ENCODE measurements at regions not wholly inside any gene's neighbourhood (a gene's known extent, or its start where the extent isn't known, plus 50 kb on each side); places are given as distances from the start of the nearest gene placed in this dataset.

DNA sequence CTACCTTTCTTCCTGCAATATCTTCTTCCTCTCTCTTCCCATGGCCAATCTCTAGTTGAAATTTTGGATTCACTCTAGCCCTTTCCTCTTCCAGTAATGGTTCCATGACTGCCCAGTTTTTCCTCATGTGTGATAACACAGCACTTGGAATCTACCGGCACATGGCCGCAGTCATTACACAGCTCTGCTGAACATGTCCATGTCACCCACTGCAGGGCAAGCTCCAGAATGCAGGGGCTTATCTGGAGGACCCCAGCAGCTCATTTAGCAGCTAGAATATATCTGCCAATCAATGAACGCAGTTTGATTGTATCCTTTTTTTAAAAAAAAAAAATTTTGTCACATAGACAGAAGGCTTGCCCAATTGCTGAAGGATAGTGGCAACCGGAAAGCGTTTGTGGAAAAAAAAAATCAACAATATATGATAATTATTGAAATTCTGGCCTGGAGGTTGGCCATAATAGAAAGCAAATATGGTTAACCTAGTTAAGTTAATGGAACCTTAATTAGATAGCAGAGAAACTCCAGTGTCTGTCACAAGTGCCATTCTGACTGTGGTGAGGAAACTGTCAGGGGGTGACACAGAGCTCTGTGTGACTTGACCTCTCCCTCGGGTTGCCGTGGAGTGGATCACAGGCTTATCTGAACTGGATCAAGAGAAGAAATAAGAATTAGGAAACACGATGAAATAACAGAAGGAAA lies 426.7 kb downstream of the LIG4 start:
- TF ChIP-seq, protein P1, sequence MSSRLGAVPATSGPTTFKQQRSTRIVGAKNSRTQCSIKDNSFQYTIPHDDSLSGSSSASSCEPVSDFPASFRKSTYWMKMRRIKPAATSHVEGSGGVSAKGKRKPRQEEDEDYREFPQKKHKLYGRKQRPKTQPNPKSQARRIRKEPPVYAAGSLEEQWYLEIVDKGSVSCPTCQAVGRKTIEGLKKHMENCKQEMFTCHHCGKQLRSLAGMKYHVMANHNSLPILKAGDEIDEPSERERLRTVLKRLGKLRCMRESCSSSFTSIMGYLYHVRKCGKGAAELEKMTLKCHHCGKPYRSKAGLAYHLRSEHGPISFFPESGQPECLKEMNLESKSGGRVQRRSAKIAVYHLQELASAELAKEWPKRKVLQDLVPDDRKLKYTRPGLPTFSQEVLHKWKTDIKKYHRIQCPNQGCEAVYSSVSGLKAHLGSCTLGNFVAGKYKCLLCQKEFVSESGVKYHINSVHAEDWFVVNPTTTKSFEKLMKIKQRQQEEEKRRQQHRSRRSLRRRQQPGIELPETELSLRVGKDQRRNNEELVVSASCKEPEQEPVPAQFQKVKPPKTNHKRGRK (CRISPR knock-in tag; IDR thresholded peaks at IDR 0.05; ENCODE audit: borderline replicate concordance), result no peak
- TF ChIP-seq, protein P2, sequence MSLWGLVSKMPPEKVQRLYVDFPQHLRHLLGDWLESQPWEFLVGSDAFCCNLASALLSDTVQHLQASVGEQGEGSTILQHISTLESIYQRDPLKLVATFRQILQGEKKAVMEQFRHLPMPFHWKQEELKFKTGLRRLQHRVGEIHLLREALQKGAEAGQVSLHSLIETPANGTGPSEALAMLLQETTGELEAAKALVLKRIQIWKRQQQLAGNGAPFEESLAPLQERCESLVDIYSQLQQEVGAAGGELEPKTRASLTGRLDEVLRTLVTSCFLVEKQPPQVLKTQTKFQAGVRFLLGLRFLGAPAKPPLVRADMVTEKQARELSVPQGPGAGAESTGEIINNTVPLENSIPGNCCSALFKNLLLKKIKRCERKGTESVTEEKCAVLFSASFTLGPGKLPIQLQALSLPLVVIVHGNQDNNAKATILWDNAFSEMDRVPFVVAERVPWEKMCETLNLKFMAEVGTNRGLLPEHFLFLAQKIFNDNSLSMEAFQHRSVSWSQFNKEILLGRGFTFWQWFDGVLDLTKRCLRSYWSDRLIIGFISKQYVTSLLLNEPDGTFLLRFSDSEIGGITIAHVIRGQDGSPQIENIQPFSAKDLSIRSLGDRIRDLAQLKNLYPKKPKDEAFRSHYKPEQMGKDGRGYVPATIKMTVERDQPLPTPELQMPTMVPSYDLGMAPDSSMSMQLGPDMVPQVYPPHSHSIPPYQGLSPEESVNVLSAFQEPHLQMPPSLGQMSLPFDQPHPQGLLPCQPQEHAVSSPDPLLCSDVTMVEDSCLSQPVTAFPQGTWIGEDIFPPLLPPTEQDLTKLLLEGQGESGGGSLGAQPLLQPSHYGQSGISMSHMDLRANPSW (CRISPR knock-in tag; conservative IDR thresholded peaks at IDR 0.05; ENCODE audit: low read depth), result no peak
- TF ChIP-seq, protein P3, sequence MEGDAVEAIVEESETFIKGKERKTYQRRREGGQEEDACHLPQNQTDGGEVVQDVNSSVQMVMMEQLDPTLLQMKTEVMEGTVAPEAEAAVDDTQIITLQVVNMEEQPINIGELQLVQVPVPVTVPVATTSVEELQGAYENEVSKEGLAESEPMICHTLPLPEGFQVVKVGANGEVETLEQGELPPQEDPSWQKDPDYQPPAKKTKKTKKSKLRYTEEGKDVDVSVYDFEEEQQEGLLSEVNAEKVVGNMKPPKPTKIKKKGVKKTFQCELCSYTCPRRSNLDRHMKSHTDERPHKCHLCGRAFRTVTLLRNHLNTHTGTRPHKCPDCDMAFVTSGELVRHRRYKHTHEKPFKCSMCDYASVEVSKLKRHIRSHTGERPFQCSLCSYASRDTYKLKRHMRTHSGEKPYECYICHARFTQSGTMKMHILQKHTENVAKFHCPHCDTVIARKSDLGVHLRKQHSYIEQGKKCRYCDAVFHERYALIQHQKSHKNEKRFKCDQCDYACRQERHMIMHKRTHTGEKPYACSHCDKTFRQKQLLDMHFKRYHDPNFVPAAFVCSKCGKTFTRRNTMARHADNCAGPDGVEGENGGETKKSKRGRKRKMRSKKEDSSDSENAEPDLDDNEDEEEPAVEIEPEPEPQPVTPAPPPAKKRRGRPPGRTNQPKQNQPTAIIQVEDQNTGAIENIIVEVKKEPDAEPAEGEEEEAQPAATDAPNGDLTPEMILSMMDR (IDR thresholded peaks at IDR 0.05), result no peak
- TF ChIP-seq ATF1 (CRISPR knock-in tag; IDR thresholded peaks at IDR 0.05) (no peak), NR2C2 (CRISPR knock-in tag; IDR thresholded peaks at IDR 0.05) (no peak), TEAD1 (CRISPR knock-in tag; IDR thresholded peaks at IDR 0.05) (no peak), JUN (CRISPR knock-in tag; IDR thresholded peaks at IDR 0.05) (no peak), NFYB (CRISPR knock-in tag; conservative IDR thresholded peaks at IDR 0.05; ENCODE audit: low read depth) (no peak), ZNF232 (CRISPR knock-in tag; IDR thresholded peaks at IDR 0.05) (no peak), ZNF263 (CRISPR knock-in tag; IDR thresholded peaks at IDR 0.05; ENCODE audit: low read depth) (no peak), FOXK1 (CRISPR knock-in tag; IDR thresholded peaks at IDR 0.05) (no peak), ETV6 (CRISPR knock-in tag; IDR thresholded peaks at IDR 0.05) (no peak)
- TF ChIP-seq, protein P4, sequence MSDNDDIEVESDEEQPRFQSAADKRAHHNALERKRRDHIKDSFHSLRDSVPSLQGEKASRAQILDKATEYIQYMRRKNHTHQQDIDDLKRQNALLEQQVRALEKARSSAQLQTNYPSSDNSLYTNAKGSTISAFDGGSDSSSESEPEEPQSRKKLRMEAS (CRISPR knock-in tag; IDR thresholded peaks at IDR 0.05), result no peak
- TF ChIP-seq, protein P5, sequence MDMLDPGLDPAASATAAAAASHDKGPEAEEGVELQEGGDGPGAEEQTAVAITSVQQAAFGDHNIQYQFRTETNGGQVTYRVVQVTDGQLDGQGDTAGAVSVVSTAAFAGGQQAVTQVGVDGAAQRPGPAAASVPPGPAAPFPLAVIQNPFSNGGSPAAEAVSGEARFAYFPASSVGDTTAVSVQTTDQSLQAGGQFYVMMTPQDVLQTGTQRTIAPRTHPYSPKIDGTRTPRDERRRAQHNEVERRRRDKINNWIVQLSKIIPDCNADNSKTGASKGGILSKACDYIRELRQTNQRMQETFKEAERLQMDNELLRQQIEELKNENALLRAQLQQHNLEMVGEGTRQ (CRISPR knock-in tag; IDR thresholded peaks at IDR 0.05), result no peak
